ENCODE measurements at regions not wholly inside any gene's neighbourhood (a gene's known extent, or its start where the extent isn't known, plus 50 kb on each side); places are given as distances from the start of the nearest gene placed in this dataset.

GRCh38 chr1:88519156-88519555 lies 164.9 kb upstream of the PKN2 start:
- no peak for DNase-seq (ENCODE audit: low read depth, low spot score)

- no peak for DNase-seq (ENCODE audit: low read depth, low spot score)
Observed at GRCh38 chr1:88523854-88524528, 160.1 kb upstream of the PKN2 start.

GRCh38 chr1:88526456-88526855 lies 157.6 kb upstream of the PKN2 start:
- no peak for DNase-seq (ENCODE audit: low read depth, low spot score)

- DNase-seq (ENCODE audit: low read depth, low spot score) = no peak
Observed at GRCh38 chr1:88528792-88529191, 155.3 kb upstream of the PKN2 start.

GRCh38 chr1:88529581-88529980 lies 154.5 kb upstream of the PKN2 start:
- no peak for DNase-seq (ENCODE audit: low read depth, low spot score)

GRCh38 chr1:88530246-88530645 lies 153.8 kb upstream of the PKN2 start:
- DNase-seq (ENCODE audit: low read depth, low spot score) = no peak

GRCh38 chr1:88537787-88538186 lies 146.3 kb upstream of the PKN2 start:
- DNase-seq (ENCODE audit: low read depth, low spot score) = no peak

- no peak for DNase-seq (ENCODE audit: low read depth, low spot score)
Observed at GRCh38 chr1:88538222-88538899, 145.7 kb upstream of the PKN2 start.

- DNase-seq (ENCODE audit: low read depth, low spot score) = no peak
Observed at GRCh38 chr1:88540255-88540654, 143.8 kb upstream of the PKN2 start.

- no peak for DNase-seq (ENCODE audit: low read depth, low spot score)
Observed at GRCh38 chr1:88541596-88541995, 142.5 kb upstream of the PKN2 start.

- DNase-seq (ENCODE audit: low read depth, low spot score) = no peak
Observed at GRCh38 chr1:88544195-88544594, 139.9 kb upstream of the PKN2 start.

GRCh38 chr1:88549536-88549935 lies 134.5 kb upstream of the PKN2 start:
- no peak for DNase-seq (ENCODE audit: low read depth, low spot score)

- DNase-seq (ENCODE audit: low read depth, low spot score) = no peak
Observed at GRCh38 chr1:88552226-88552625, 131.8 kb upstream of the PKN2 start.

- no peak for DNase-seq (ENCODE audit: low read depth, low spot score)
Observed at GRCh38 chr1:88557014-88557413, 127.1 kb upstream of the PKN2 start.

GRCh38 chr1:88560621-88561020 lies 123.5 kb upstream of the PKN2 start:
- DNase-seq (ENCODE audit: low read depth, low spot score) = no peak

- no peak for DNase-seq (ENCODE audit: low read depth, low spot score)
Observed at GRCh38 chr1:88562991-88563390, 121.1 kb upstream of the PKN2 start.

GRCh38 chr1:88566615-88567387 lies 117.3 kb upstream of the PKN2 start:
- no peak for DNase-seq (ENCODE audit: low read depth, low spot score)

- no peak for DNase-seq (ENCODE audit: low read depth, low spot score)
Observed at GRCh38 chr1:88571506-88571905, 112.6 kb upstream of the PKN2 start.

- DNase-seq (ENCODE audit: low read depth, low spot score) = no peak
Observed at GRCh38 chr1:88579598-88579997, 104.5 kb upstream of the PKN2 start.

GRCh38 chr1:88581703-88582102 lies 102.4 kb upstream of the PKN2 start:
- DNase-seq (ENCODE audit: low read depth, low spot score) = no peak

GRCh38 chr1:88593358-88593757 lies 90.7 kb upstream of the PKN2 start:
- no peak for DNase-seq (ENCODE audit: low read depth, low spot score)

GRCh38 chr1:88595355-88596002 lies 88.6 kb upstream of the PKN2 start:
- no peak for DNase-seq (ENCODE audit: low read depth, low spot score)

Measured in pulmonary artery endothelial cell (primary cell).